Lower leg skin (tissue), 4 donors: ENCODE measurements at regions not wholly inside any gene's neighbourhood (a gene's known extent, or its start where the extent isn't known, plus 50 kb on each side); places are given as distances from the start of the nearest gene placed in this dataset.
"Not testable (repeated sequence)": the region's sequence is repeated elsewhere in the genome, so short reads cannot be mapped to it uniquely, and the experiment has no call there.

Experiments
- DNase-seq, 2 donors: peaks; one replicate each; pipeline ENCODE4 v3.0.0-alpha.2; 2019; ENCODE audit warnings: low spot score in 2 of 2
- H3K4me3 ChIP-seq: fragments of 200-600 bp; sonication (generic); 2 replicates; pipeline ENCODE4 v1.5.1; 2017; ENCODE audit warnings: mild to moderate bottlenecking, low read depth; ENCODE audit not compliant: poor library complexity, severe bottlenecking
- CTCF ChIP-seq, 3 donors: fragments of 450-650 bp; IDR thresholded peaks; one replicate each; pipeline ENCODE4 v1.5.1; 2016; ENCODE audit warnings: antibody characterized with exemption in 3 of 3, mild to moderate bottlenecking in 3 of 3, moderate library complexity in 2 of 3
- POLR2A ChIP-seq, 2 donors: fragments of 450-650 bp; IDR thresholded peaks; one replicate each; pipeline ENCODE4 v1.6.1; 2016 to 2017; ENCODE audit warnings: antibody characterized with exemption in 2 of 2, mild to moderate bottlenecking in 1 of 2, moderate library complexity in 1 of 2
- WGBS, 2 donors: methylation state at CpG; one replicate each; pipeline ENCODE4 v1.1.5; 2018; 5-methylcytosine and 5-hydroxymethylcytosine counted together
- intact Hi-C: fragments of 100-400 bp; cut with DNase I; formaldehyde crosslinking; loops from one replicate; pipeline ENCODE4 v1.15.0; 2023; ENCODE audit warnings: low total_unique reads

GRCh38 chr7:130789436-130789835, 55.4 kb upstream of the KLF14 start:
- no peak for TF ChIP-seq CTCF (IDR thresholded peaks at IDR 0.05)
- no peak for TF ChIP-seq POLR2A (IDR thresholded peaks at IDR 0.05)
- intact Hi-C loops, result no loop called here
- no peak for DNase-seq
- WGBS, 2 donors, result 74 to 81% methylated on average over 3 of the region's 3 CpGs
- H3K4me3 ChIP-seq, result no peak overlapping the region

- 78 to 84% methylated on average over 4 of the region's 4 CpGs for WGBS, 2 donors
- TF ChIP-seq CTCF (IDR thresholded peaks at IDR 0.05) (no peak), POLR2A (IDR thresholded peaks at IDR 0.05) (no peak)
- no peak for DNase-seq
- no peak overlapping the region for H3K4me3 ChIP-seq
- intact Hi-C loops, result no loop called here
These were observed 57.7 kb upstream of the KLF14 start for GRCh38 chr7:130791746-130792145.

GRCh38 chr7:130793855-130794618, 60.0 kb upstream of the KLF14 start:
- intact Hi-C loops, result no loop called here
- DNase-seq, result no peak
- H3K4me3 ChIP-seq, result no peak overlapping the region
- TF ChIP-seq POLR2A (IDR thresholded peaks at IDR 0.05), result no peak
- TF ChIP-seq CTCF (IDR thresholded peaks at IDR 0.05), result no peak
- 71 to 73% methylated on average over 9 of the region's 9 CpGs for WGBS, 2 donors

GRCh38 chr7:130794619-130794922, 60.6 kb upstream of the KLF14 start:
- intact Hi-C loops, result no loop called here
- 75 to 76% methylated on average over 3 of the region's 3 CpGs for WGBS, 2 donors
- no peak overlapping the region for H3K4me3 ChIP-seq
- no peak for TF ChIP-seq CTCF (IDR thresholded peaks at IDR 0.05)
- no peak for DNase-seq

GRCh38 chr7:130796425-130796824, 62.4 kb upstream of the KLF14 start:
- DNase-seq, H3K4me3 ChIP-seq, intact Hi-C loops: not testable (repeated sequence)
- 99 to 100% methylated on average over 2 of the region's 2 CpGs for WGBS, 2 donors

GRCh38 chr7:130803127-130803526, 69.1 kb upstream of the KLF14 start:
- TF ChIP-seq CTCF (IDR thresholded peaks at IDR 0.05), result no peak
- TF ChIP-seq POLR2A (IDR thresholded peaks at IDR 0.05), result no peak
- no peak for DNase-seq
- H3K4me3 ChIP-seq, result no peak overlapping the region
- intact Hi-C loops, result no loop called here
- 37 to 44% methylated on average over 3 of the region's 3 CpGs for WGBS, 2 donors
